PFSK-1 (cell line): ENCODE measurements at regions not wholly inside any gene's neighbourhood (a gene's known extent, or its start where the extent isn't known, plus 50 kb on each side); places are given as distances from the start of the nearest gene placed in this dataset.

Source experiments
- FOXP2 ChIP-seq: optimal IDR thresholded peaks from 2 replicates; pipeline ENCODE3; 2011; ENCODE audit warnings: borderline replicate concordance, control low read depth, inconsistent platforms; ENCODE audit not compliant: insufficient read depth; ENCODE audit errors: extremely low read length, extremely low read depth
- POLR2AphosphoS5 ChIP-seq: IDR thresholded peaks from 2 replicates; pipeline ENCODE4 v1.6.1; 2012; ENCODE audit warnings: low read depth, mild to moderate bottlenecking, control low read depth, low read length, moderate library complexity
- REST ChIP-seq, 2 experiments: IDR thresholded peaks; 2 replicates each; pipeline versions ENCODE4 v1.6.1 to v1.8.0; 2011 to 2012; ENCODE audit warnings: low read depth in 2 of 2, low read length in 2 of 2, control low read depth in 1 of 2, inconsistent platforms in 1 of 2, mild to moderate bottlenecking in 1 of 2, moderate library complexity in 1 of 2; ENCODE audit not compliant: insufficient read depth in 1 of 2
- SIN3A ChIP-seq: IDR thresholded peaks from 2 replicates; pipeline ENCODE4 v1.6.1; 2012; ENCODE audit warnings: mild to moderate bottlenecking, low read length, moderate library complexity, borderline replicate concordance; ENCODE audit not compliant: insufficient read depth
- TAF1 ChIP-seq: IDR thresholded peaks from 2 replicates; pipeline ENCODE4 v1.6.1; 2012; ENCODE audit warnings: low read length, control low read depth, borderline replicate concordance; ENCODE audit not compliant: insufficient read depth

GRCh38 chr7:124692425-124692824, 73.2 kb downstream of the GPR37 start:
- TF ChIP-seq POLR2AphosphoS5: no peak
- TF ChIP-seq TAF1: no peak
- TF ChIP-seq REST (IDR thresholded peaks at IDR 0.05; ENCODE audit: insufficient read depth in 1 of 2, low read depth in 2 of 2, low read length in 2 of 2): no peak
- no peak for TF ChIP-seq FOXP2
- no peak for TF ChIP-seq SIN3A

- TF ChIP-seq SIN3A: no peak
- no peak for TF ChIP-seq TAF1
These were observed 74.8 kb downstream of the GPR37 start for GRCh38 chr7:124690840-124691239.

GRCh38 chr7:124689931-124690330, 75.7 kb downstream of the GPR37 start:
- TF ChIP-seq POLR2AphosphoS5 (no peak), SIN3A (no peak)

GRCh38 chr7:124689523-124689922, 76.1 kb downstream of the GPR37 start:
- TF ChIP-seq SIN3A: no peak
- TF ChIP-seq TAF1: no peak
- no peak for TF ChIP-seq FOXP2
- no peak for TF ChIP-seq POLR2AphosphoS5
- no peak for TF ChIP-seq REST (IDR thresholded peaks at IDR 0.05; ENCODE audit: insufficient read depth in 1 of 2, low read depth in 2 of 2, low read length in 2 of 2)

- TF ChIP-seq SIN3A: no peak
- TF ChIP-seq POLR2AphosphoS5: no peak
- TF ChIP-seq TAF1: no peak
- no peak for TF ChIP-seq REST (IDR thresholded peaks at IDR 0.05; ENCODE audit: insufficient read depth in 1 of 2, low read depth in 2 of 2, low read length in 2 of 2)
- no peak for TF ChIP-seq FOXP2
These were observed 76.6 kb downstream of the GPR37 start for GRCh38 chr7:124688991-124689390.

- TF ChIP-seq POLR2AphosphoS5 (no peak), TAF1 (no peak), FOXP2 (no peak), REST (IDR thresholded peaks at IDR 0.05; ENCODE audit: insufficient read depth in 1 of 2, low read depth in 2 of 2, low read length in 2 of 2) (no peak), SIN3A (no peak)
These were observed 78.9 kb downstream of the GPR37 start for GRCh38 chr7:124686543-124687171.
